BLaER1 treated with 17β-estradiol and CSF1 and Interleukin-3, amounts not matched to agents 10 nM and 100 nM (cell line): ENCODE measurements at regions not wholly inside any gene's neighbourhood (a gene's known extent, or its start where the extent isn't known, plus 50 kb on each side); places are given as distances from the start of the nearest gene placed in this dataset.

Source experiments
- H3K27ac ChIP-seq, 11 experiments: shearing (Covaris generic); formaldehyde crosslinking; 2 replicates each; pipeline ENCODE4 v1.8.1; 2022
- H3K27me3 ChIP-seq, 11 experiments: shearing (Covaris generic); formaldehyde crosslinking; 2 replicates each; pipeline ENCODE4 v1.8.1; 2022
- H3K36me3 ChIP-seq, 11 experiments: shearing (Covaris generic); formaldehyde crosslinking; 2 replicates each; pipeline ENCODE4 v1.8.1; 2022
- H3K4me1 ChIP-seq, 10 experiments: shearing (Covaris generic); formaldehyde crosslinking; 2 replicates each; pipeline ENCODE4 v1.8.1; 2022
- H3K4me2 ChIP-seq, 11 experiments: shearing (Covaris generic); formaldehyde crosslinking; 2 replicates each; pipeline ENCODE4 v1.8.1; 2022
- H3K4me3 ChIP-seq, 10 experiments: shearing (Covaris generic); formaldehyde crosslinking; 2 replicates each; pipeline ENCODE4 v1.8.1; 2022
- H3K9ac ChIP-seq, 11 experiments: shearing (Covaris generic); formaldehyde crosslinking; 2 replicates each; pipeline ENCODE4 v1.8.1; 2022
- H3K9me3 ChIP-seq, 11 experiments: shearing (Covaris generic); formaldehyde crosslinking; replicated peaks in 1 of 11; 2 replicates each; pipeline ENCODE4 v1.8.1; 2022
- H4K20me1 ChIP-seq, 11 experiments: shearing (Covaris generic); formaldehyde crosslinking; 2 replicates each; pipeline ENCODE4 v1.8.1; 2022
- Cebpa-rat ChIP-seq, 11 experiments: shearing (Covaris generic); IDR thresholded peaks; 2 replicates each; pipeline ENCODE4 v1.8.1; 2022

DNA sequence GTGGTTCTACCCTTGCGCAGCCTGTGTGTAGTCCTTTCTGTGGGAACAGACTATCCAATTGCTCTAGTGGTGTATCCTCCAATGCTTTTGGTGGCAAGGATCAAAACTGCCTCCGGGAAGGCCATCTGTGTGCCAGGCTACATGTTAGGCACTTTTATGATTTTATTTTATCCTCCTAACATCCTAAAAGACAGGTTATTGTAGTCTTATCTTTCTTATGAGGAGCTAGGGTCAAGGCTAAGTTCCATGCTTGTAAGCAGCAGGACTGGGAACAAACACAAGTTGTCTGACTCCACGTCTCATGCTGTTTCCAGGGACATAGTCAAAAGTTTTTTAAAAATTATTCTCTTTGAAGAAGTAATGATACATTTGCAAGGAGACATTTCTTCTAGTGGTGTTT lies 278.7 kb upstream of the ADAMTSL1 start:
- H3K36me3 ChIP-seq, result no peaks in the 10 kb centered on the region
- H3K9ac ChIP-seq, result no peak overlapping the region
- no peaks in the 10 kb centered on the region for H3K4me1 ChIP-seq
- no peak overlapping the region for H3K4me3 ChIP-seq
- H3K9me3 ChIP-seq, result no peaks in the 10 kb centered on the region
- H4K20me1 ChIP-seq, result no peaks in the 10 kb centered on the region
- H3K27me3 ChIP-seq, result no peaks in the 10 kb centered on the region
- no peak overlapping the region for H3K4me2 ChIP-seq
- H3K27ac ChIP-seq, result no peak overlapping the region
- TF ChIP-seq Cebpa-rat (IDR thresholded peaks at IDR 0.05), result no peak

- H4K20me1 ChIP-seq, result no peaks in the 10 kb centered on the region
- H3K4me3 ChIP-seq, result no peak overlapping the region
- no peaks in the 10 kb centered on the region for H3K4me1 ChIP-seq
- H3K9ac ChIP-seq, result no peak overlapping the region
- no peak overlapping the region for H3K4me2 ChIP-seq
- TF ChIP-seq Cebpa-rat (IDR thresholded peaks at IDR 0.05), result no peak
- H3K36me3 ChIP-seq, result no peaks in the 10 kb centered on the region
- H3K27me3 ChIP-seq, result no peaks in the 10 kb centered on the region
- no peak overlapping the region for H3K27ac ChIP-seq
- H3K9me3 ChIP-seq, result no peaks in the 10 kb centered on the region
Observed at GRCh38 chr9:18202924-18203323, 271.0 kb upstream of the ADAMTSL1 start.

GRCh38 chr9:18207735-18208134 lies 266.2 kb upstream of the ADAMTSL1 start:
- no peak for TF ChIP-seq Cebpa-rat (IDR thresholded peaks at IDR 0.05)
- H3K4me2 ChIP-seq, result no peak overlapping the region
- H4K20me1 ChIP-seq, result no peaks in the 10 kb centered on the region
- H3K4me1 ChIP-seq, result no peaks in the 10 kb centered on the region
- H3K9ac ChIP-seq, result no peak overlapping the region
- H3K4me3 ChIP-seq, result no peak overlapping the region
- no peaks in the 10 kb centered on the region for H3K36me3 ChIP-seq
- no peak overlapping the region for H3K27ac ChIP-seq
- no peaks in the 10 kb centered on the region for H3K27me3 ChIP-seq
- no peaks in the 10 kb centered on the region for H3K9me3 ChIP-seq

DNA sequence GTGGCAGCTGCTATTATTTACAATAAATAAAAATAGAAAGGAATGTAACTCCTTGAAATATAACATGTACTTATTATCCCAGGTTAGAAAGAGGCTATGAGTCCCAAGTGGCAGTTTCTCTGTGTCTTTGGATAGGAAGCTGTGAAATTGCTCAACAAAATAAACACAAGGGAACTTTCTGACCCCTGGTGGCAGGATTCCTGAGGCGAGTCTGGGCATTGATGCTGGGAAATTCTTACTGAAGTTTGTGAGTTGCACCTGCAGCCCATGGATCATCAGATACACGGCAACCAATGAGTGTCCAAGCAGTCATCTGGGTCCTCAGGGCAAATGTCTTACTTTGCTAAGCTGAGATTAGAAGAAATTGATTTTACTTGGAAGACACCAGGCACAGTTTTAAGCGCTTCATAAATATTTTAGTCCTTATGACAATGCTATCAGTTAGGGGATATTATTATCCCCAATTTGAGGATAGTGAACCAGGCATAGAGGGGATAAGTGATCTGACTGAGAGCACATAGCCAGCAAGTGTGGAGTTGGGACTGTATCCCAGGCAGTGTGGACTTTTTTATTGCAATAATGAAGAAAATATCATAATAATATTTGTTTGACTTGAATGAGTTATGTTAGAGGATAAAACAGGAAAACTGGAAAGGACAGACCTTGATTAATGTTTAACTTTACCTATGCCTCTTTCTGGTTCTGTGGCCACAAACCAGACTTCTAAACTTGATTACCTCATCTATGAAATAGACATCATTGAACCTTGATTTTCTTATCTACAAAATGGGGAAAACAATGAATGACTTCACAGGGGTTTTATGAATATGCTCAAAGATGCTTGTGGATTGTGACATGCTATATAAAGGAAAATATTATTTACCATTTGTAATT lies 265.5 kb upstream of the ADAMTSL1 start:
- Histone ChIP-seq H3K4me1 (peaks cover 0 to 3% (median 0%) of the 10 kb centered on the region in 10 experiments; a peak in 4 of 20 replicates), H4K20me1 (no peaks in the 10 kb centered on the region), H3K9ac (no peak overlapping the region), H3K4me2 (no peak overlapping the region), H3K9me3 (no peaks in the 10 kb centered on the region), H3K36me3 (no peaks in the 10 kb centered on the region), H3K27ac (no peak overlapping the region), H3K4me3 (no peak overlapping the region), H3K27me3 (no peaks in the 10 kb centered on the region)
- TF ChIP-seq Cebpa-rat (IDR thresholded peaks at IDR 0.05), result no peak

DNA sequence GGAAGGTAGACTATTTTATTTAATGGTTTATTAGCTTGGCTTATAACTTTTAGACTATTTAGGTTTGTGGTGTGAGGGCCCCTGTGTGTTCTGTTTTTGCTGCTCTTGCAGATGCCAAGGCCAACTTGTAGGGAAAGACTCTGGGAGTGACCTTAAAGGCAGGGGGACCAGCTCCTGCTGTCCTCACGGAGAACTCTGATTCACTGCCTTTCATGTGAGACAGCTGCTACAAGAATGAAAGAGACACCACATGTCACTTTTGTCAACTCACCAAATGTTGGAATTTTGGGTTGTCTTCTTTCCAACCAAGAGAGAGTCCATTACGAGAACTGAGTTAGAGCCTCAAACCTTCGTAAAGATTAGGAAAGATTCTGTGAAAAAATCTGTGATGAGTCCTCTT lies 258.3 kb upstream of the ADAMTSL1 start:
- no peak overlapping the region for H3K27ac ChIP-seq
- no peak overlapping the region for H3K4me3 ChIP-seq
- no peak overlapping the region for H3K4me2 ChIP-seq
- TF ChIP-seq Cebpa-rat (IDR thresholded peaks at IDR 0.05), result no peak
- H3K9me3 ChIP-seq, result no peaks in the 10 kb centered on the region; a peak in 1 of 22 replicates
- no peaks in the 10 kb centered on the region for H3K27me3 ChIP-seq
- no peaks in the 10 kb centered on the region for H4K20me1 ChIP-seq
- peaks cover 0 to 8% (median 1%) of the 10 kb centered on the region in 10 experiments; a peak in 5 of 20 replicates for H3K4me1 ChIP-seq
- H3K36me3 ChIP-seq, result no peaks in the 10 kb centered on the region
- H3K9ac ChIP-seq, result no peak overlapping the region

- Histone ChIP-seq H3K4me2 (no peak overlapping the region), H3K4me1 (peaks cover 0 to 8% (median 2%) of the 10 kb centered on the region in 10 experiments; a peak in 5 of 20 replicates), H3K9ac (no peak overlapping the region), H3K27ac (no peak overlapping the region), H3K4me3 (no peak overlapping the region), H3K27me3 (no peaks in the 10 kb centered on the region), H3K9me3 (no peaks in the 10 kb centered on the region; a peak in 1 of 22 replicates), H4K20me1 (no peaks in the 10 kb centered on the region), H3K36me3 (no peaks in the 10 kb centered on the region)
- no peak for TF ChIP-seq Cebpa-rat (IDR thresholded peaks at IDR 0.05)
Observed at GRCh38 chr9:18216376-18216775, 257.6 kb upstream of the ADAMTSL1 start.

- Histone ChIP-seq H3K4me3 (no peak overlapping the region), H3K27ac (no peak overlapping the region), H3K9ac (no peak overlapping the region), H4K20me1 (no peaks in the 10 kb centered on the region), H3K27me3 (no peaks in the 10 kb centered on the region), H3K9me3 (no peaks in the 10 kb centered on the region), H3K36me3 (no peaks in the 10 kb centered on the region), H3K4me1 (no peaks in the 10 kb centered on the region), H3K4me2 (no peak overlapping the region)
- TF ChIP-seq Cebpa-rat (IDR thresholded peaks at IDR 0.05), result no peak
Observed at GRCh38 chr9:18228101-18228500, 245.9 kb upstream of the ADAMTSL1 start.

- no peak for TF ChIP-seq Cebpa-rat (IDR thresholded peaks at IDR 0.05)
- no peaks in the 10 kb centered on the region for H3K36me3 ChIP-seq
- H3K27me3 ChIP-seq, result no peaks in the 10 kb centered on the region
- no peak overlapping the region for H3K4me3 ChIP-seq
- no peak overlapping the region for H3K9ac ChIP-seq
- H4K20me1 ChIP-seq, result no peaks in the 10 kb centered on the region
- no peaks in the 10 kb centered on the region for H3K4me1 ChIP-seq
- no peak overlapping the region for H3K27ac ChIP-seq
- no peak overlapping the region for H3K4me2 ChIP-seq
- H3K9me3 ChIP-seq, result no peaks in the 10 kb centered on the region
Observed at GRCh38 chr9:18229992-18230676, 243.8 kb upstream of the ADAMTSL1 start.

DNA sequence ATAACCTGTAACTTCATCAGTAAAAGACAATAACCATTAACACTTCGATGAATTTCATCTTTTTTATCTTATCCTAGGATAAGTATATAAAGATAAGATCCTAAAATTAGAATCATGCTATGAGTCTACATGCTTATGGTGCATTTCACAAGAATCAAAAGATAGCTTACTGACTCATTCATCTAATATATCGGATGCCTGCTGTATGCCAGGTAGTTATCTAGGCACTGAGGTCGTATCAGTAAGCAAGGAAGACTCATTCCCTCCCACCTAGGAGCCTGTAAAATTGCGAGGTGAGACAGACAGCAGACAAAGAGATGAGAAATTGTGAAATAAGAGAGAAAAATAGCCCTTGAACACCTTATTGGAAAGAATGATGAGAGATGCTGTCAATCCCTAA lies 240.6 kb upstream of the ADAMTSL1 start:
- Histone ChIP-seq H3K27me3 (no peaks in the 10 kb centered on the region), H4K20me1 (no peaks in the 10 kb centered on the region), H3K4me2 (no peak overlapping the region), H3K4me1 (peaks cover 0 to 7% (median 0%) of the 10 kb centered on the region in 10 experiments; a peak in 4 of 20 replicates), H3K36me3 (no peaks in the 10 kb centered on the region), H3K9ac (no peak overlapping the region), H3K27ac (no peak overlapping the region), H3K9me3 (no peaks in the 10 kb centered on the region), H3K4me3 (no peak overlapping the region)
- TF ChIP-seq Cebpa-rat (IDR thresholded peaks at IDR 0.05), result no peak
